ENCODE measurements at regions not wholly inside any gene's neighbourhood (a gene's known extent, or its start where the extent isn't known, plus 50 kb on each side); places are given as distances from the start of the nearest gene placed in this dataset.

GRCh38 chr10:35852721-35853120 lies 210.6 kb upstream of the FZD8 start:
- Histone ChIP-seq H3K27ac (no peak overlapping the region), H3K36me3 (no peaks in the 10 kb centered on the region), H3K4me3 (ENCODE audit: low read depth, low read length) (no peak overlapping the region), H3K27me3 (ENCODE audit: insufficient read depth, low read depth, severe bottlenecking) (no peaks in the 10 kb centered on the region), H3K9me3 (ENCODE audit: severe bottlenecking) (no peaks in the 10 kb centered on the region)
- no peak for TF ChIP-seq CTCF (IDR thresholded peaks at IDR 0.05; ENCODE audit: low read depth, low read length)
- DNase-seq, result no peak

DNA sequence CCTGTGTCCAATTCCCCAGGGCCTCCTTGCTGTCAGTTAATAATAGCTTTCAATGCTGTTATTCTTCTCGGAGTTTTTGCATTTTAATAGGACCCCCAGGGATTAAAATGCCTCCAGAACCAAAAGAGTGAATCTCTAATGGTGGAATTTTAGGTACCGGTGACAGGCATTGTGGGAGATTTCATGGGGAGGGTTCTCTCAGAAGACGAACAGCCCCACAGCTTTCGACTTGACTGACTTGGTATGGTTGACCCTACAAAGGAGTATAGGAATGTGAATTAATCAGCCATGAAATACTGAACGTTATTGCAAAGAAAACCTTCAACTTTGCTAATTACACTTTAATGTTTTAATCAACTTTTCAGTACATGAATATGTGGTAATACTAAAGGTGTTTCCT lies 206.3 kb upstream of the FZD8 start:
- H3K27me3 ChIP-seq (ENCODE audit: insufficient read depth, low read depth, severe bottlenecking), result no peaks in the 10 kb centered on the region
- no peak overlapping the region for H3K4me3 ChIP-seq (ENCODE audit: low read depth, low read length)
- H3K9me3 ChIP-seq (ENCODE audit: severe bottlenecking), result no peaks in the 10 kb centered on the region
- DNase-seq, result no peak
- H3K27ac ChIP-seq, result no peak overlapping the region
- no peak for TF ChIP-seq CTCF (IDR thresholded peaks at IDR 0.05; ENCODE audit: low read depth, low read length)
- no peaks in the 10 kb centered on the region for H3K36me3 ChIP-seq

DNA sequence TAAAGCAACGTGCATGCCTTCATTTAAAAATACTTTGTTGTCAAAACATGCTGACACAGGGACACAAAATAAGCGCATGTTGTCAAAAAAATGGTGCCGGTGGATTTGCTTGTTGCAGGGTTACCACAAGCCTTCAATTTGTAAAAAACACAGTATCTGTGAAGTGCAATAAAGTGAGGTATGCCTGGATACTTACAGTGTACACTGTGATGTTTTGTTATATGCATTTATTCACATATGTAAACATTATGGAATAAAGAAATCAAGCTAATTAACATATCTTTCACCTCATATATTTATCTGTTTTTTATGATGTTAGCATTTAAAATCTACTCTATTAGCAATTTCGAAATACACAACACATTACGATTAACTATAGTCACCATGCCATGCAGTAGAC lies 202.6 kb upstream of the FZD8 start:
- TF ChIP-seq CTCF (IDR thresholded peaks at IDR 0.05; ENCODE audit: low read depth, low read length), result no peak

DNA sequence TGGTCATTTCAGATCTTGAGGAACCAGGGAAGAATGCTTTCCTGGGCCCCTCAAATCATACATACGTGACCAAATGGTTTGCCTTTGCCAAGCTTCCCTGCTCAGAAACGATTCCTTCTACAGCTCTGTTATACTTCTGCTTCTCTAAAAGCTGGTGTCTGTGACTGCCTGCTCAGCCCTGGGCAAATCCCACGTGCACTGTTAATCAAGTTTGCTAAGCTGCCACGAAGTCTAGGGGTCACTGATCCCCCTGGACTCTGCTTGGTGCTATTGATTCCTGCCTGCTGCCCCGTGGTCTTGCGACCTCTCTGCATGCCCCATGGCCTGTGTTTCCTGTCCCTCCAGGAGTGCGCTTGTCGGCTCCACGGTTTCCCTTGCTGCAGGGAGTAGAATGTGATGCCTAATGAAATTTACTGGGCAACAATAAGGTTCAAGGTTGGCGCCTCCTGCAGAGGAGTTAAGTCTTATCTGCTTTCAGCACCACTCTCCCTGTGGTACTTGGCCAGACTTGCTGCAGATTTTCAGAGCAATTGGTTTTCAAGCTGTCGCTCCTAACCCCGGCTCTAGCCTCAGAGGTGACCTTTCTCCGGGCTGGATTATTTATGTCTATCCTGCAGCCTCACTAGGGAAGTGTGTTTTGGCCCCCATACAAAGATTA lies 201.6 kb upstream of the FZD8 start:
- no peaks in the 10 kb centered on the region for H3K36me3 ChIP-seq
- peak overlapping the region; percentile 77 for H3K27ac ChIP-seq
- H3K9me3 ChIP-seq (ENCODE audit: severe bottlenecking), result peaks cover 10% of the 10 kb centered on the region
- H3K4me3 ChIP-seq (ENCODE audit: low read depth, low read length), result no peak overlapping the region; the same call in 1 of the 2 replicates
- no peaks in the 10 kb centered on the region for H3K27me3 ChIP-seq (ENCODE audit: insufficient read depth, low read depth, severe bottlenecking)
- no peak for TF ChIP-seq CTCF (IDR thresholded peaks at IDR 0.05; ENCODE audit: low read depth, low read length)
- DNase-seq, result peak; percentile 73

More for the DNA sequence above, 202.6 kb upstream of the FZD8 start:
- DNase-seq, result no peak
- Histone ChIP-seq H3K4me3 (ENCODE audit: low read depth, low read length) (no peak overlapping the region), H3K27me3 (ENCODE audit: insufficient read depth, low read depth, severe bottlenecking) (no peaks in the 10 kb centered on the region), H3K27ac (no peak overlapping the region), H3K9me3 (ENCODE audit: severe bottlenecking) (peaks cover 7% of the 10 kb centered on the region), H3K36me3 (no peaks in the 10 kb centered on the region)

- Histone ChIP-seq H3K27ac (no peak overlapping the region), H3K36me3 (no peaks in the 10 kb centered on the region), H3K9me3 (ENCODE audit: severe bottlenecking) (peaks cover 10% of the 10 kb centered on the region), H3K4me3 (ENCODE audit: low read depth, low read length) (no peak overlapping the region), H3K27me3 (ENCODE audit: insufficient read depth, low read depth, severe bottlenecking) (no peaks in the 10 kb centered on the region)
- TF ChIP-seq CTCF (IDR thresholded peaks at IDR 0.05; ENCODE audit: low read depth, low read length), result no peak
- no peak for DNase-seq
Observed at GRCh38 chr10:35838054-35838453, 196.0 kb upstream of the FZD8 start.

DNA sequence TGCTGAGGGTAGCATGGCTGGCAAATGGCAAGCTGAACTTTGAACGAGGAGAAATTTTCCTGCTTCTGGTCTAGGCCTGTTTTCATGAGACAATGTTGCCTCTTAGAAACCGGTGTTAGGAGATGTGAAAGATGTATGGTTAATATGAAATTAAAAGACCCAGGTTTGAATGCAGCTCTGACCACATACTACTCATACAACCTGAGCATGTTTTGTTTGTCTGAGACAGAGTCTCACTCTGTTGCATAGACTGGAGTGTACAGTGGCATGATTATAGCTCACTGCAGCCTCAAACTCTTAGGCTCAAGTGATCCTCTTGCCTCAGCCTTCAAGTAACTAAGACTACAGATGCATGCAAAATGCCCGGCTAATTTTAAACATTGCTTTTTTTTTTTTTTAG lies 193.4 kb upstream of the FZD8 start:
- H3K4me3 ChIP-seq (ENCODE audit: low read depth, low read length), result no peak overlapping the region
- no peaks in the 10 kb centered on the region for H3K27me3 ChIP-seq (ENCODE audit: insufficient read depth, low read depth, severe bottlenecking)
- no peaks in the 10 kb centered on the region for H3K36me3 ChIP-seq
- H3K27ac ChIP-seq, result no peak overlapping the region
- DNase-seq, result no peak
- peaks cover 6% of the 10 kb centered on the region for H3K9me3 ChIP-seq (ENCODE audit: severe bottlenecking)
- TF ChIP-seq CTCF (IDR thresholded peaks at IDR 0.05; ENCODE audit: low read depth, low read length), result no peak
